Fibroblast of mammary gland (primary cell): ENCODE measurements at regions not wholly inside any gene's neighbourhood (a gene's known extent, or its start where the extent isn't known, plus 50 kb on each side); places are given as distances from the start of the nearest gene placed in this dataset.

Experiments
- DNase-seq: peaks from one replicate; pipeline ENCODE4 v3.0.0-alpha.2; 2010; ENCODE audit warnings: low read depth
- H3K4me3 ChIP-seq: 2 replicates; pipeline ENCODE4 v1.5.1; 2011; ENCODE audit warnings: low read depth, mild to moderate bottlenecking, low read length, moderate library complexity; ENCODE audit not compliant: control insufficient read depth
- TF ChIP-seq, protein P1 (sequence below): conservative IDR thresholded peaks from 2 replicates; pipeline ENCODE4 v1.5.1; 2011; ENCODE audit warnings: low read depth, low read length, inconsistent platforms; ENCODE audit not compliant: control insufficient read depth, insufficient read depth

- TF ChIP-seq, protein P1, sequence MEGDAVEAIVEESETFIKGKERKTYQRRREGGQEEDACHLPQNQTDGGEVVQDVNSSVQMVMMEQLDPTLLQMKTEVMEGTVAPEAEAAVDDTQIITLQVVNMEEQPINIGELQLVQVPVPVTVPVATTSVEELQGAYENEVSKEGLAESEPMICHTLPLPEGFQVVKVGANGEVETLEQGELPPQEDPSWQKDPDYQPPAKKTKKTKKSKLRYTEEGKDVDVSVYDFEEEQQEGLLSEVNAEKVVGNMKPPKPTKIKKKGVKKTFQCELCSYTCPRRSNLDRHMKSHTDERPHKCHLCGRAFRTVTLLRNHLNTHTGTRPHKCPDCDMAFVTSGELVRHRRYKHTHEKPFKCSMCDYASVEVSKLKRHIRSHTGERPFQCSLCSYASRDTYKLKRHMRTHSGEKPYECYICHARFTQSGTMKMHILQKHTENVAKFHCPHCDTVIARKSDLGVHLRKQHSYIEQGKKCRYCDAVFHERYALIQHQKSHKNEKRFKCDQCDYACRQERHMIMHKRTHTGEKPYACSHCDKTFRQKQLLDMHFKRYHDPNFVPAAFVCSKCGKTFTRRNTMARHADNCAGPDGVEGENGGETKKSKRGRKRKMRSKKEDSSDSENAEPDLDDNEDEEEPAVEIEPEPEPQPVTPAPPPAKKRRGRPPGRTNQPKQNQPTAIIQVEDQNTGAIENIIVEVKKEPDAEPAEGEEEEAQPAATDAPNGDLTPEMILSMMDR, result no peak
- H3K4me3 ChIP-seq, result no peak overlapping the region
- DNase-seq, result no peak
These were observed 2614.2 kb downstream of the PCDH7 start for GRCh38 chr4:33334416-33334815.

GRCh38 chr4:33339762-33340161 is 2619.6 kb downstream of the PCDH7 start:
- TF ChIP-seq, protein P1, result no peak
- no peak for DNase-seq
- no peak overlapping the region for H3K4me3 ChIP-seq

DNA sequence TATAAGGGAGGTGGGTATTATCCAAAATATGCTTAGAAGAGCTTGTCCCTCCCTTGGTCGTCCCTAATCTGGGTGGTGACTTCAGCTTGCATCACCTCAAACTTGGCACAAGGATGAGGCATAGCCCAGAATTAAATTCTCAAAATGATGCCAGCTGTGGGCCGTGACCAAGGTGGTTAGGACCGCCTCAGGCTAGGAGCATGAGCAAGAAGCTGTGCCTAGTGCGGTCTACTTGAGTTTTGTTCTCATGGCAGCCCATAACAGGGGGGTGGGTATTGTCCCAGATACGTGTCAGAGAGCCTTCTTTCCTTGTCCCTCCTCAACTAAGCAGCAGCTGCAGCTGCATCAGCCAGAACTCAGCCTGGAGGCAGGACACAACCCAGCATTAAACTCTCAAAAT is 2620.0 kb downstream of the PCDH7 start:
- TF ChIP-seq, protein P1, result no peak
- no peak overlapping the region for H3K4me3 ChIP-seq
- DNase-seq, result no peak

DNA sequence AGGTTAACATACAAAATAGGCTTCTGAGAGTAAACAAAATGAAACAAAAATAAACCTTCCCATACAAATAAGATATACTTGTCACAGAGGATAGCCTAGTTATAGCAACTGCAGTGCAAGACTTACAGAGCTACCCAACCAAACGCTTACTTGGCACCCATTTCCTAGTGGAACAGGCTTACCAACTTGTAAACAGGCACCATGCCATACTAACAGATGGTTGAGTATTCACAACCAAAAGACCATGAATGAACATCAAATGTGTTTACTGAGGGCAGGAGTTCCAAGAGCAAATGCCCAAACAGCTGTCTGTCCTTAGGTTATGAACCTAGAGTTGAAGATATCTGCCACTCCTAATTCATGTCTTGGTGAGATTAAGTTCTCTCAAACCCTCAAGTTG is 2629.2 kb downstream of the PCDH7 start:
- TF ChIP-seq, protein P1, result no peak
- no peak for DNase-seq
- H3K4me3 ChIP-seq, result no peak overlapping the region

DNA sequence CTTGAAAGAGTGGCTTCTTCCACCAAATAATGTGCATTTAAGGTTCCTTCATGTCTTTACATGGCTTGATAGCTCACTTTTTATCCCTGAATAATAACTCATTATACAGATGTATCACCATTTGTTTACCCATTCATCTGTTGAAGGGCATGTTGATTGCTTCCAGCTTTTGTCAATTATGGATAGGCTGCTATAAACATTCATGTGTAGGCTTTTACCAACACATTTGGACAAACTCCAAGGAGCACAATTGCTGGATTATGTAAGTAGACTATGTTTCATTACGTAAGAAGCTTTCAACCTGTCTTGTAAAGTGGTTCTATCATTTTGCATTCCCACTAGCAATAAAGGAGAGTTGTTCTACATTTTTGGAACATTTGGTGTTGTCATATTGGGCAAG is 2637.0 kb downstream of the PCDH7 start:
- TF ChIP-seq, protein P1, result no peak
- H3K4me3 ChIP-seq, result no peak overlapping the region
- no peak for DNase-seq

DNA sequence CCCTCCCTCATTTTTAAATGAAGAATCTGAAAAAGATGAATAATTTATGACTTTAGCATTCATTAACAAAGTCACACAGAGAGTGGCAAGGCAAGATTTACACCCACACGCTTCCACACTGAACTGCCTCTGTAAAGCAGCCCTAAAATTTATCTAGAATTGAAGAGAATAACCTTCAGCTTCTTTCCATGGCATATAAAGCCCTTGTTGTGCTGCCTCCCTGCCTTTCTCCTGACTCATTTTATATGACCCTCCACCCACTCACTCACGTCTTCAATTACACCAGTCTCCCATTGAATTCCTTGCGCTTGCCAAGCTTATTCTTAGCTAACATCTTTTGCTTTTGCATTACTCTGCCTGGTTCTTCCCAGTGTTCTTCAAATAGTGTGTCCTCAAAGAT is 2649.3 kb downstream of the PCDH7 start:
- TF ChIP-seq, protein P1, result no peak

DNA sequence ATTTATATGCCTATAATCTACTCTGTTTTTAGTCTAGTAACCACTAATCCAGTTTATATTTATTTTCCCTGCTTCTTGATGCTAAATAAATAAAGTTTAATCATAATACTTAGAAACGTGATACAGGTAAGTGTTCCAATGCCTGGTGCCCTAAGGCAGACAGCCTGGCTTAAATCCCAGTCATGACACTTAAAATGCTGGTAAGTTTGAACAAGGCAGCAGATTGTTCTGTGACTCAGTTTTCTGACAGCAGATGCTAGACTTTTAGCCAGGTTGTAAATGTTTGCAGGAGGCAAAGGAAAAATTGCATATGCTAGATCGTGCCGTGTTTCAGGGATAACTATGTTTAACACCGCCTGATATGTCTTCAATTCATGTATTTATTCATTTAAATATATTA is 2661.6 kb downstream of the PCDH7 start:
- TF ChIP-seq, protein P1, result no peak
- H3K4me3 ChIP-seq, result no peak overlapping the region
- DNase-seq, result no peak

More for the DNA sequence above, 2649.3 kb downstream of the PCDH7 start:
- no peak overlapping the region for H3K4me3 ChIP-seq
- DNase-seq, result peak; percentile 81
